Smooth muscle cell of the brain vasculature (primary cell): ENCODE measurements at regions not wholly inside any gene's neighbourhood (a gene's known extent, or its start where the extent isn't known, plus 50 kb on each side); places are given as distances from the start of the nearest gene placed in this dataset.

Experiments used
- DNase-seq: peaks from one replicate; pipeline ENCODE4 v3.0.0-alpha.2; 2012; ENCODE audit warnings: low read depth, low spot score

DNA sequence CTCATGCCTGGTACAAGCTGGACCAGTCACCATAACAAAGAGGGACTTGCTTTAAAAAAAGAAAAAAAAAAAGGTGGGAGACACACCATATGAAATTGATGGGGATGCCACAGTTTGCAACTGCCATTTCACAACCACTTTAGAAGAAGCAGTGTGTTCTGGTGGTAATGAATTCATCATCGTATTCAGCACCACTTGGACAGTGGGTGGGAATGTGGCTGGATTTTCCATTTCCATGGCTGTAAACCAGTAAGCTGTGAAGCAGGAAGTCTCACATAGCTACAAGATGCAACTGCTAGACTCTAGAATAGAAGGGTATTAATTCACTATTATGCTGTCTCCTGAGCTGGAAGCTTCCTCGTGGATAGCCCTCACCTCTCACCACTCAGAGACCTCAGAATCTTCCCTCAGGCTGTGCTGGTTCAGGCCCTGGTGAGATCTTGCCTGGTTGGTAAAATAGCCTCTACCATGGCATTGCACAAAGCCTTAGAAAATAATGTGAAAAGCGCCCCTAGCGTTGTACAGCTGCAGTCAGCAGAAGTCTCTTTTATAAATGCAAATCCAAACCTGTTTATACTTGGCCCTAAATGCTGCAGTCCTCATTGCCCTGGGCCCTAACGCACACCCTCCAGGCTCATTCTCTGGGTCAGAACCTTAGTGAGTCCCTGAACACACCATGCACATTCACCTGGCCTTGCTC is 150.7 kb downstream of the KCTD15 start:
- DNase-seq = no peak

DNA sequence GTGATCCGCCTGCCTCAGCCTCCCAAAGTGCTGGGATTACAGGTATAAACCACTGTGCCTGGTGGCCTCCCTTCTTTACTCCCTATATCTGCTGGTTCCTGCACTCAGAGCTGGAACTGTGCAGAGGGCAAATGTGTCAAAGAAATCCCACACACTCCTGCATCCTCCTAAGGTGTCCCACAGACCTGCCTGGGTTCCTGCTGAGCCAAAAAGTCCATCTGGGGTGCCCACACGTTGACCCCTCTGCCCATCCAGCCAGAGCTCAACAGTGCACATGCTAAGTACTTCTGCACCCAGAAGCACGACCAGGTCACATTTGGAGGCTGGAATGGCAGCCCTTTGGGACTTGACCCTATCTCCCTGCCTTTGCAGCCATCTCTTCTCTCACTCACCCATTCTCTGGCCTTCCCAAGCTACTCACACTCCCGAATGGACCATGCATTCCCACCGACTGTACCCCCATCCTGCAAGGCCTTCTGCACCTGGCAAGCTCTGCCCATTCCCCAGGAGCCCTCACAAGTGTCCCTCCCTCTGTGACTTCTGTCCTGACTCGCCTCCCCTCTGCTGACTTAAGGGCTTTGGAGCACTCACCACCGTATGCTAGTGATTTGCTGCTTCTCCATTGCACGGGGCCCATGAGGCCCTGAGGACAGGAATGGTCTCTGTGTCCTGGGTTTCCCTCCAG is 152.1 kb downstream of the KCTD15 start:
- no peak for DNase-seq

DNA sequence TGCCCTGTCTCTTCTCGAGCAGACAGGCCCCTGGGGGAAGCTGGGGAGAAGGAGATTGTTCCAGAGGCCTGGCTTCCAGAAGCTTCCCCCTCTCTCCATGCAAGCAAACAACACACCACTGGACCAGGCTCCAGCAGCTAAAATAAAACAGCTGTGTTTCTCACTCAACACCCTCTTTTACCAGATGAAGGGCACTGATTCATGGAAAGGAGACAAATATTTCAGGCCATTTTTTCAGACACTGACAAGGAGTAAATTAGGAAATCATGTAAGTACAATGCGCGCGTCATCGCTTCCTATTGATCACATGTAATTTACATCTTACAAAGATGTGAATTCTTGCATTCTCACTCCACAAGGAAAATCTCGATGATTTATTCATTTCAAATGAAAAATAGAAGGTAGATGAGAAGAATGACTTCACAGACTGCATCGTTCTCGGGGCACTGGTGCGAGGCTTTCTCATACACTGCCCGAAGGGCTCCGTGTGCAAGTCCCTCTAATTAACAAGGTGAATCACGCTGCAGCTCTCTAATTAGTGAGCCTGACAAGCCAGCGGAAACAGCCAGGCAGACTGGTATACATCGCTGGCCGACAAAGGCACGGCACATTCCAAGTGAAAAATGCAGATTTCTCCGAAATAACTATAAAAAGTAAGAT is 153.6 kb downstream of the KCTD15 start:
- no peak for DNase-seq

DNA sequence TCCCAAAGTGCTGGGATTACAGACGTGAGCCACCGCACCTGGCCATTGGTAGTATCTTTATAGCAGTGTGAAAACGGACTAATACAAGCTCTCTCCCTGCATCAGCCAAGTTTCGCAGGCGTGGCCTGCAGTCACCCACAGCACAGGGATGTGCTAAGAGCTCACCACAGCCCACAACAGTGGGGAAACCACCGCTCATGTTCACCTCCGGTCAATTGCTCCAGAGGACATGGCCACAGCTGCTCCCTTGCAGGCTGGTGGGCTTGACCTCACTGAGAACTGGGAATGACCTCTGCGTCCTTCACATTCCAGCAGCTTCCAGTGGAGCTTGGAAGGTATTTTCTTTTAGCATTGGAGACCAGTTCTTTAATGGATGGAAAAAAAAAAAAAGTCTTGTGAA is 156.4 kb downstream of the KCTD15 start:
- DNase-seq = no peak

DNA sequence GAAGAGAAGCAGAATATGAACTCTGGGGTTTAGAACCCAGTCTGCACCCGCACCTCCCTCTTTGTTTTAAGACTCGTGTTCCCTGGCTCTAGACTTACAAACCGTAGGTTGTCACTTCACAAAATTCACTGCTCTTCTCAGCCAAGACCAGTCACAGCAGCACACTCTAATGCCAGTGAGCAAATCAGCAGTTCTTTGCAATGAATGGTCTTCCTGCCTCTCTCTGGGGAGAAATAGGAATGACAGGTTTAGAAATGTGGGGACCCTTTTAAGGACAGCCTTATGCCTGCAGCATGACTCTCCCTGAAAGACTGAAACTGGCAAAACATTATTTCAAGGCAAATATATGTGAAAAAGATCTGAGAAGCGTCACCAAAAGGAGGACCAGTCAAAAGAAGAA is 156.9 kb downstream of the KCTD15 start:
- no peak for DNase-seq

DNA sequence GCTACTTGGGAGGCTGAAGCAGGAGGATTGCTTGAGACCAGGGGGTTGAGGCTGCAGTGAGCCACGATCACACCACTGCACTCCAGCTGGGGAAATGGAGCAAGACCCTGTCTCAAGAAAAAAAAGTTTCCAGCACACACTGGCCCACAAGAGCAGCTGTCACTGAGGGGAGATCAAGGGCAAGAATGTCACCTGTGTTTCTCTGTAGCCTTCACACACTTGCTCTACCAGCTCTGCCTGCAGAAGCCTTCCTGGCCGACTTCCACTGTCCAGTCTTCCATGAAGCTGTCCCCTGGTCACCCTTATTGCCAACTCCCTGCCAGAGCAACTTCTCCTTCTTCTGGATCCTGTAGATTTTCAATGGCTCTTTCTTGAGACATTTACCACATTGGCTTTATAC is 158.0 kb downstream of the KCTD15 start:
- no peak for DNase-seq

DNA sequence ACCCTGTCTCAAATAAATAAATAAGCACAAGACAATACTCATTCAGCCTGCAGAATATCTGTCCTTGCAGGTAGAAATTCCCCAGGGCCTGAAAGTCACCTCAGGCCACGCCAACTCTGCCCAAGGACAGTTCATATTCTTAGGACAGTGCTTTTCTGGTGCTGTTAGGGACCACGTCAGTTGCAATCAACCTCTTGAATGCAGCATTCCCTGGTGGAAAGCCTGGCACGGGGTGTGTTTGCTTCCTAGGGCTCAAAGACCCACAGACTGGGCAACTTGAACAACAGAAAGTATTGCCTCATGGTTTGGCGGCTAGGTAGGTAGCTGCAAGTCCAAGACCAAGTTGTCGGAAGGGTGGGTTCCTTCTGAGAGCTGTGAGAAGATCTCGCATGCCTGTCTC is 160.3 kb downstream of the KCTD15 start:
- DNase-seq = no peak

DNA sequence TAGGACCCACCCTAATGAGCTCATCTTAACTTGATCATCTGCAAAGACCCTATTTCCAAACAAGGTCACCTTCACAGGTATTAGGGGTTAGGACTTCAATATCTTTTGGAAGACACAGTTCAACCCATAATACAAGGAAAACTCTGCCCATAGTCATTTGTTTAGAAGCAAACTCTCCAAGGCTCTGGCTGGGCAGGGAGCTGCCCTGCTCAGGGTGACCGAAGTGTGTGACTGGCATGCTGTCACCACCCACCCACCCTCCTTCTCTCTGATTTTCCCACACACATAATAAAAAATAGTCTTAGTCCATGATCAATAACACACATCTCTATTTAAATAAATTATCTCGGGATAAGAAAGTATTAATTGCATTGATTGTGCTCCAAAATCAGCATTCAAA is 161.1 kb downstream of the KCTD15 start:
- no peak for DNase-seq

DNA sequence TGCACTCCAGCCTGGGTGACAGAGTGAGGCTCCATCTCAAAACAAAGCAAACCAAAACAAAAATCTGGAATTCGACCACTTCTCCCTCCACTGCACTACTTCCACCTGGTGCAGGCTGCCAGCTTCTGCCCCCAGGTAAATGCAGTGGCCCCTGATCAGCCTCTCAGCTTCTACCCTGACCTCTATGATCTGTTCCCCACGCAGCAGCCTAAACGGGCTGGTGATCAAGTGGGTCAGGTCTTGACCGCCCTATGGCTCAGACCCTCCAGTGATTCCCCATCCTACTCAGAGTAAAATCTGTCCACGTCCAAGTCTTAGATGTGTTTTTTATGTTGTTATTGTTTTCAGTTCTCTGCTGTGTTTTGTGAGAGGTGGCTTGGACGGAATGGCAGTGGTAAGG is 163.9 kb downstream of the KCTD15 start:
- no peak for DNase-seq

DNA sequence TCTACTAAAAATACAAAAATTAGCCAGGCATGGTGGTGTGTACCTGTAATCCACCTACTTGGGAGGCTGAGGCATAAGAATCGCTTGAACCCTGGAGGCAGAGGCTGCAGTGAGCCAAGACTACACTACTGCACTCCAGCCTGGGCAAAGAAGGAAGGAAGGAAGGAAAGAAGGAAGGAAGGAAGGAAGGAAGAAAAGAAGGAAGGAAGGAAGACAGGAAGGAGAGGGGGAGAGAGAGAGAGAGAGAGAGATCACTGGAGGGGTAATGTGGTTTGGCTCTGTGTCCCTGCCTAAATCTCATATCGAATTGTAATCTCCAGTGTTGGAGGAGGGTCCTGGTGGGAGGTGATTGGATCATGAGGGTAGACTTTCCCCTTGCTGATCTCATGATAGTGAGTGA is 165.5 kb downstream of the KCTD15 start:
- DNase-seq = no peak

DNA sequence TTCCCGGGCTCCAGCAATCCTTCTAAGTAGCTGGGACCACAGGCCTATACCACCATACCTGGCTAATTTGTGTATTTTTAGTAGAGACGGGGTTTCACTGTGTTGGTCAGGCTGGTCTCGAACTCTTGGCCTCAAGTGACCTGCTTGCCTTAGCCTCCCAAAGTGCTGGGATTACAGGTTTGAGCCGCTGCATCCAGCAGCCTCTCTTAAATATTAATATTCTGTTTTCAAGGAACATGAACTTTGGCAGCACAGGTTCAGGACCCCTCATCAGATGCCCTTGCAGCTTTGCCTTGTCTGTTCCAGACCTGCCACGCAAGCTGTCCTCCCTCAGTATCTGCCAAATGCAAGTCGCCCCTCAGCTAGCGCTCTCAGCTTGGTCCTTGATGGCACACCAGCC is 166.8 kb downstream of the KCTD15 start:
- DNase-seq = no peak

DNA sequence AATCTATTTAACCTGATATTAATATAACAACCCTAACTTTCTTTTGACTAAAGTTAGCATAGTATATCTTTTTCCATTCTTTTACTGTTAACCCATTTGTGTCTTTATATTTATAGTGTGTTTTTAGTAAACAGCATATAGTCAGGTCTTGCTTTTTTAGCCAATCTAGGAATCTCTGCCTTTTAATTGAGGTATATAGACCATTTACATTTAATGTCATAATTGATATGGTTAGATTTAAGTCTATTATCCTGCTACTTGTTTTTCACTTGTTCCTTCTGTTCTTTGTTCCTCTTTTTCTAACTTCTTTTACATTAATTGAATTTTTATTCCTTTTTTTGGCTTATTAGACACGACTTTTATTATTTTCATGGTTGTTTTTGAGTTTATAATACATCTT is 174.4 kb downstream of the KCTD15 start:
- DNase-seq = no peak

DNA sequence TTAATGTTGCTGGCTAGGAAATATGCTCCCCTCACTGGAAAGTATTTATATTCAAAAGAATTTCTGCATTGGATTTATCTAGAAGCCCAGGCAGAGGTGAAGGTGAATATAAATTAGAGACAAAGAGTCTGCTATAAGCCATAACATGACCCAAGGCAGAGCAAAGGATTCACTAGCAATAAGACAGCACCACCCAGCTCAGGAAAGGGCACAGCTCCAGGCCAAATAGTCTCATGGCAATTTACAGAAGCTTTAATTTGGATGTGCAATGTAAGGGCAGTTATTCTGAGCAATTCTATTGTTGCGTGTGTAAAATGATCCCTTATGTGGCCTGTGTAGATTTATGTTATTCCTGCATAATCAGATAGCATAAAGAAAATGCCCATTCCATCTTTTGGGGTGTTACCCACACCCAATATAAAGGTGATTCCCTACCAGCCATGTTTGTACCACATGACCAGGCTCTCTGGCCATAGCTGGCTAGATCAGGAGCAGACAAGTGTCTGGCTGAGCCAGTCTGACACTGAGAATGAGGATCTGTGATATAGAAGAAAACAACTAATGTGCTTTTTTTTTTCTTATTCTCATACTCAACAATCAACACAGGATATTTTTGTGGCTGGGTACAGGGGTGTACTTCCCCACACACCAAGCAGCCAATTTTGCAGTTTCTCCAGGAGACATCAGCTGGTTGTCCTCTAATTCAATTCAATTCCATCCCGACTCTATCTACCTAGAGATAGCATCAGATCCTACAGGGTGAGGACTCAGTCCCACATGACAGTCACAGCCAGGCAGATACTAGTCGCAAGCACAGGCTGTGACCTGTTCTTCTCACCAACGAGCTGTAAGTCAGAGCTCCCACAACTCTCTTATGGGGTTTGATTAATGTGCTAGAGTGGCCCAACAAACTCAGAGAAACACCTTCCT is 181.4 kb downstream of the KCTD15 start:
- no peak for DNase-seq

DNA sequence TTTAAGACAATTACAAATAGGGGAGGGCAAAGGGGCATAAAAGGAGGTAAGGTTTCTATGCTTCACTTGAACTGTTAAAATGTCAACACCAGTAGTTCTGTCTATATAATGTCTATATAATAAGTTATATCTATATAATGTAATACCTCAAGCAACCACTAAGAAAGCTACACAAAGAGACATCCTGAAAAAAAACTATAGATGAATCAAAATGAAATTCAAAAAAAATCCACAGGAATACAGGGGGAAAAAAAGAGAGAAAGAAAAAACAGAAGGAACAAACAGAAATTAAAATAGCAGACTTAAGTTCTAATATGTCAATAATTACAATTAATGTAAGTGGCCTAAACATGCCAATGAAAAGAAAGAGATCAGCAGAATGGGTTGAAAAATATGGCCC is 186.0 kb downstream of the KCTD15 start:
- no peak for DNase-seq

DNA sequence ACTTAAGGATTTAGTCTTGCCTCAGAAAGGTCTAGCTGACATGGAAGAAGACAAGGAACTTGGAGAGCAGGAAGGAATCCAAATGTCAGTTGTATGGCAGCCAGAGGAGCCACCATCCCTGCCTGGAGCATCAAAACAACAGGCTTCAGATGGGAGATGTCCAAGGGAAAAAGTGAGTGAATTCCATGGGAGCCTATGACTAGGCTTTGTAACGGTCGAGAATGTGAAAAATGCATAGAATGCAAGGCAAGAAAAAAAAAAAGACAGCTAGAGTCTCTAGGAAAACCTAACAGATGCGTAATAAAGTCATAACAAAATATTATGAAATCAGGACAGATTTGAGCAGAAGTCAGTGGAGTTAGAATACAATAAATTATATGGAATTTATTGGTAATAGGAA is 183.7 kb upstream of the LSM14A start:
- DNase-seq = no peak

DNA sequence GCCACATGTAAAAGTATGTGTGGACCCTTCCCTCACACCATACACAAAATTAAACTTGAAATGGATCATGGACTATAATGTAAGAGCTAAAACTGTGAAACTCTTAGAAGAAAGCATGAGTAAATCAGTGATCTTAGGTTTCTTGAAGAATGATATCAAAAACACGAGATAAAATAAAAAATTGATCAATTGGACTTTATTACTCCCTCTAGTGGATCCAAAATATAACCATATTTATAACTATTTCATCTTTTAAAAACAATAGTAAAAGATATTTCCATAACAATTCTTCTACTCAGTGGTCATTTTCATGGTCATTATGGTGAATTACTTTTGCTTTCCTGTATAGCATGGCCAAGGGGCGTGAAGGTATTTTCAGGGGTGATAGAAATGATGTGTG is 174.6 kb upstream of the LSM14A start:
- DNase-seq = no peak

DNA sequence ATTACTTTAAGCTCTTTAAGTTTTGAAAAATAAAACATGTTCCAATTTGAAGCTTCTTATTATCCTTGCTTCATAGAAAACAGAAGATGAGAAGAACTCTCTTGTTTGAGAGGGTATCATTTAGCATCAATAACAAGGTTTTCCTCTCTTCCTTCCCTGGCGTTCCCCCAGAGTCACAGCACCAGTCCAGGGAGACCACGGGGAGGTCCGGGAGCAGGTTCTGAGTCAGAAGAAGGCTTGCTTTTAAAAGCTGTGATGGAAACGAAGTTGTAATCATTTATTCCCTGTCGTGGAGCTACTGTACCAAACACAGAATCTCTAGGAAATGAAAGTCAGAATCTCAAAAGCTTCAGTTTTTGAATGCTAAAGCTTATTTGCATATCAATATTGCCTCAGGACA is 174.0 kb upstream of the LSM14A start:
- DNase-seq = no peak

DNA sequence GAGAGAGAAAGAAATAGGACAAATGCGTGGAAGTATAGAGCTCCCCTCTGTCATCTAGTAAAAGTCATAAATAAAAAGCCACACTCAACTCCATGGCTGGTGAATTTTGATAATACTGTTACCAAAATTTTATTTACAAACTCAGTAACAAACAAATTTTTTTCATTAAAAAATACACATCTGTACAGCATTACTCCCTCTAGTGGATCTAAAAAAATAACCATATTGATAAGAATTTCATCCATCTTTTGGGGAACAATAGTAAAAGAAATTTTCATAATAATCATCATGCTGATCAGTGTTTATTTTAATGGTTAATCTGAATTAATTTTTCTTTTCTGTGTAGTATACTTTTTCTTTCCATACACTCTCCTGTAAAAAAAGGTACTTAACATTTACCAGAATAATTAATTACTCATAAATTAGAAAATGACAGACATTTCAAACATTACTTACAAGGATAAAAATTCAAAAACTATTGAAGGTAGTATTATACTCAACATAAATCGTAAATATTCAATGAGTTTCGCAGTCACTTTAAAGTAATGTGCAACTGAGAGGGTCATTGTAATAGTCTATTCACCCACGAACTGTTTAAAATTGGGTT is 173.5 kb upstream of the LSM14A start:
- DNase-seq = no peak

DNA sequence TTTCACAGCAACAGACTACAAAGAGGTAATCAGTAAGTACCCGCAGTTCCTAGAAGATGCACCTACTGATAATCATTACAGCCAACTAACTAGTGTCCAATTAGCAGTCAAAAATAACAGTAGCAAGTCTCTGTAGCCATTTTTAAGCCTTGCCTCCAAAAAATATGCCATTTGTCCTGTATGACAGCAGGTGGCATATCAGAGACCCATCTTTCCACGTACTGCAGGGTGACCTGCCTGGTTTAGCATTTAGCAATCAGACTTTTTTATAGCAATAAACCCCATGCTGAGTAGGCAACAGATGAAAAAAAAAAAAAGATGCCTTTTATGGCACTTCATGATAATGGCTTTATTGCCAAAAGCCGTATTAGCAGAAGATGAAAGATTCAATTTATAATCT is 155.3 kb upstream of the LSM14A start:
- DNase-seq = no peak

DNA sequence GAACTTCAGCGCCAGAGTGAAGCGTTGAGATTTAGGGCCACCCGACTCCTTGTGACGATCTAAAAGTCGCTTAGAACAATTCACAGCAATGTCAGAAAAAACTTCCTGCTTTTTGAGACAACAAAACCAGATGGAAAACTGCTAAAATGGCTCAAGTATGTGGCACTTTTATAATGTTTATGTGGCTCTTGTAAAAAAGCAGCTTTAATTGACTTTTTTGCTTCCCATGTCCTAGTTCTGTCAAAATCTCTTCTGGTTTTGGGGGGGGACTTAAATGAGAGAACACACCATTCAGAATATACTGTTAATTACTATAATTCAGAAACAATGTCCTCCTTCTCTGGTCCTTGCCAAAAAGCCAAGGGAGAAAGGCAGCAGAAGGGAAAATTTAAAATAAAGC is 154.7 kb upstream of the LSM14A start:
- DNase-seq = no peak

DNA sequence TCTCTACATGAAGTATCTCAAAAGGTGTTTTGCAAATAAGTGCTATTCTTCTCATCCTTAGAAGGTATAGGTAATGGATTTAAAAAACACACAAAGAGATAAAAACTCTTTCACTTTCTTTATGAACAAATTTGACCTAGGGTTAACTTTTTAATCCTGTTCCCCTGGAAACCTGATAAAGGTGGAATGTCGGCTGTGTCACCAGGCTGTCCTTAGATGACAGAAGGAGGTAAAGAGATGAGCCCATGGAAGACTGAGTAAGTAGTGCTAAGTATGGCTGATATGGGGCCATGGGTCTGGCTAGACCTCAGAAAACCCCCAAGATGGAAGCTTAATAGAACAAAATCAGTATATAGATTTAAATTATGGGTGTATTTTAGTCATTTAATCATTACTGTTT is 153.8 kb upstream of the LSM14A start:
- DNase-seq = no peak

DNA sequence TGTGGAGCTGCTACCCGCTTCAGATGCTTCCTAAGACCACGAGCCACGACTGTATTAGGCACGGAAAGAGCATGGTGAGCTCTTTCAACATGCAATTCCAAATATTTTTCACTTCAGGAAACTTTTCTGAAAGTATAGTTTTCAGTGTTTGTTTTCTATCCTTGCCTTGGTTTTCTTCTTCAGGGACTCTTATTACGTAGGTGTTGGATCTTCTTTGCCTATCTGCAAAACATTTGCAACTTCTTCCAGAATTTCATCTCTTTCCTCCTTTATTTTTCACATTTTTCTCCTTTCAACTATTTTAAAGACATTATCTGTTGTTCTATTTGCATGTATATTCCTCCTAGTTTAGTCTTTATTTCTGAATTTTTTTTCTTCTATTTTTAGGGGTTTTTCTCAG is 148.9 kb upstream of the LSM14A start:
- DNase-seq = no peak
